Spleen (tissue), 11 donors: ENCODE measurements at regions not wholly inside any gene's neighbourhood (a gene's known extent, or its start where the extent isn't known, plus 50 kb on each side); places are given as distances from the start of the nearest gene placed in this dataset.

Experiments used
- DNase-seq: peaks from one replicate; pipeline ENCODE4 v3.0.0-alpha.2; 2020
- H3K27ac ChIP-seq, 8 donors: fragments of 200-600 bp; sonication (generic) in 7 of 8; 1 replicate in 4 of 8; 2 replicates in 4 of 8; pipeline versions ENCODE4 v1.5.0 to v1.8.0; 2016 to 2021; ENCODE audit warnings: inconsistent platforms in 4 of 8, mild to moderate bottlenecking in 4 of 8, moderate library complexity in 1 of 8
- H3K27me3 ChIP-seq, 7 donors: fragments of 200-600 bp; sonication (generic) in 6 of 7; replicated peaks in 1 of 7; 1 replicate in 4 of 7; 2 replicates in 3 of 7; pipeline versions ENCODE4 v1.5.0 to v1.8.0; 2016 to 2021; ENCODE audit warnings: inconsistent platforms in 3 of 7, mild to moderate bottlenecking in 1 of 7
- H3K36me3 ChIP-seq, 6 donors: fragments of 200-600 bp; sonication (generic) in 5 of 6; 1 replicate in 4 of 6; 2 replicates in 2 of 6; pipeline versions ENCODE4 v1.5.0 to v1.8.0; 2016 to 2021; ENCODE audit warnings: inconsistent platforms in 2 of 6
- H3K4me1 ChIP-seq, 6 donors: fragments of 200-600 bp; sonication (generic) in 5 of 6; 1 replicate in 3 of 6; 2 replicates in 3 of 6; pipeline versions ENCODE4 v1.5.0 to v1.8.0; 2016 to 2021; ENCODE audit warnings: inconsistent platforms in 3 of 6
- H3K4me3 ChIP-seq, 8 donors: fragments of 200-600 bp; sonication (generic) in 7 of 8; 1 replicate in 4 of 8; 2 replicates in 4 of 8; pipeline versions ENCODE4 v1.5.0 to v1.8.0; 2016 to 2021; ENCODE audit warnings: inconsistent platforms in 4 of 8, mild to moderate bottlenecking in 4 of 8, moderate library complexity in 2 of 8
- H3K9me3 ChIP-seq, 8 donors: fragments of 200-600 bp; sonication (generic) in 7 of 8; 1 replicate in 4 of 8; 2 replicates in 4 of 8; pipeline versions ENCODE4 v1.5.0 to v1.8.0; 2016 to 2021; ENCODE audit warnings: inconsistent platforms in 4 of 8
- POLR2A ChIP-seq, 3 donors: fragments of 450-650 bp; IDR thresholded peaks; one replicate each; pipeline ENCODE4 v1.5.1; 2017; ENCODE audit warnings: antibody characterized with exemption in 3 of 3, mild to moderate bottlenecking in 1 of 3
- POLR2AphosphoS5 ChIP-seq, 3 donors: sonication (generic); formaldehyde crosslinking; IDR thresholded peaks; one replicate each; pipeline ENCODE4 v1.5.1; 2017; ENCODE audit warnings: antibody characterized with exemption in 3 of 3
- WGBS, 5 donors: extraction: QIAGEN DNeasy Blood & Tissue Kit in 3 of 5; methylation state at CpG; one replicate each; pipeline versions ENCODE4 v1.1.5 to v1.1.7; 2013 to 2018; 5-methylcytosine and 5-hydroxymethylcytosine counted together
- intact Hi-C: fragments of 100-400 bp; cut with DNase I; formaldehyde crosslinking; loops from one replicate; pipeline ENCODE4 v1.15.0; 2023; ENCODE audit warnings: low total_unique reads
- TF ChIP-seq, protein P1 (sequence below), 11 experiments: fragments of 200-600 bp in 7 of 11; fragments of 450-650 bp in 4 of 11; sonication (generic) in 4 of 11; IDR thresholded peaks in 8 of 11; conservative IDR thresholded peaks in 3 of 11; 1 replicate in 7 of 11; 2 replicates in 4 of 11; pipeline versions ENCODE4 v1.4.0 to v1.8.0; 2016 to 2021; ENCODE audit warnings: antibody characterized with exemption in 11 of 11, inconsistent platforms in 4 of 11, mild to moderate bottlenecking in 1 of 11
- donor health status: healthy with polysubstance abuse.
- donor health status: DM: no; HTN: no; CAD: no; lungs with moderate emphysema.
- donor health status: DM: no; HTN: no; CAD: no.
- donor health status: Bipolar disorder and iron deficiency.
- donor health status: healthy.
- donor health status: DM: no; HTN: no; CAD: no.
- donor health status: DM: yes; HTN: yes; CAD: no.

DNA sequence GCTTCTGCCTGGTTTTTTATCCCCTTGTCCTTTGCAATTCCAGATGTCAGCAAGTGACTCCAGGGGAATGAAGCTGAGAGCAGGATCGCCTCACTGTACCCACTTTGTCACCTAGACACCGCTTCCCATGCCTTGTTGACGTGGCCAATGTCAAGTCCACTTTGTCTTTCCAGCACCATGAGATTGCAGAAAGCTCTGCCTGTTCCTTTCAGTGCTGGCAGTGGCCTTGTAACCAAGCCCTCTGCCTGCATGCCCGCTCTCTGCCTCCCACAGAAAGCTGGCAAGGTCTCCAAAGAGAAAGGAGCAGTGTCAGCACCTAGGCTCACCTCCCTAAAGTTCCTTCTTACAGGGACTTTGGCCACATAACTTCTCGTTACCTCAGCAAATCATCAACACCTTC lies 282.2 kb upstream of the ST6GAL2 start:
- no peaks in the 10 kb centered on the region for H3K4me1 ChIP-seq
- TF ChIP-seq, protein P1, sequence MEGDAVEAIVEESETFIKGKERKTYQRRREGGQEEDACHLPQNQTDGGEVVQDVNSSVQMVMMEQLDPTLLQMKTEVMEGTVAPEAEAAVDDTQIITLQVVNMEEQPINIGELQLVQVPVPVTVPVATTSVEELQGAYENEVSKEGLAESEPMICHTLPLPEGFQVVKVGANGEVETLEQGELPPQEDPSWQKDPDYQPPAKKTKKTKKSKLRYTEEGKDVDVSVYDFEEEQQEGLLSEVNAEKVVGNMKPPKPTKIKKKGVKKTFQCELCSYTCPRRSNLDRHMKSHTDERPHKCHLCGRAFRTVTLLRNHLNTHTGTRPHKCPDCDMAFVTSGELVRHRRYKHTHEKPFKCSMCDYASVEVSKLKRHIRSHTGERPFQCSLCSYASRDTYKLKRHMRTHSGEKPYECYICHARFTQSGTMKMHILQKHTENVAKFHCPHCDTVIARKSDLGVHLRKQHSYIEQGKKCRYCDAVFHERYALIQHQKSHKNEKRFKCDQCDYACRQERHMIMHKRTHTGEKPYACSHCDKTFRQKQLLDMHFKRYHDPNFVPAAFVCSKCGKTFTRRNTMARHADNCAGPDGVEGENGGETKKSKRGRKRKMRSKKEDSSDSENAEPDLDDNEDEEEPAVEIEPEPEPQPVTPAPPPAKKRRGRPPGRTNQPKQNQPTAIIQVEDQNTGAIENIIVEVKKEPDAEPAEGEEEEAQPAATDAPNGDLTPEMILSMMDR (IDR thresholded peaks at IDR 0.05 in 8 of 11, conservative IDR thresholded peaks at IDR 0.05 in 3 of 11) = no peak
- no peak for TF ChIP-seq POLR2A (IDR thresholded peaks at IDR 0.05)
- no peak for TF ChIP-seq POLR2AphosphoS5 (IDR thresholded peaks at IDR 0.05)
- H3K4me3 ChIP-seq = no peak overlapping the region
- no peaks in the 10 kb centered on the region for H3K9me3 ChIP-seq
- no peaks in the 10 kb centered on the region for H3K36me3 ChIP-seq
- intact Hi-C loops = no loop called here
- H3K27ac ChIP-seq = no peak overlapping the region
- no peaks in the 10 kb centered on the region for H3K27me3 ChIP-seq
- WGBS, 5 donors = 72 to 85% (median 74%) methylated on average over 5 of the region's 5 CpGs
- DNase-seq = no peak

DNA sequence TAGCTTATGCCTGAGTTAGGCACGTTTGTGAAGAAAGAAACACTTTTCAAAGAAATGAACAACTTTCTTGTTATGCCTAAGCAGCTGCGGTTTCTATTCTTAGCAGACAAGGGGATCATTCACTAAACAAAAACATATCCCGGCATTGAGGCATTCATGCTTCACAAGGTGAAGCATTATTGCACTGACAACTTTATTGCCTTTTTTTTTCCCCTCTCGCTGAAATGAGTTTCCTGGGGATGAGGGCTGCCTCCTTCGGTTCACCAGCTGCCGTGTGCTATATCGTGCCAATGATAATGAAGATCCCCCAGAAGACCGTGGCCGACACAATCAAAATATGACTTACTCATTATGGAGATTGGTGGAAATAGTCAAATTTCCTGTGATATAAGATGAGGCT lies 288.2 kb upstream of the ST6GAL2 start:
- no peak for TF ChIP-seq POLR2A (IDR thresholded peaks at IDR 0.05)
- Histone ChIP-seq H3K4me3 (no peak overlapping the region), H3K27ac (no peak overlapping the region), H3K36me3 (no peaks in the 10 kb centered on the region), H3K27me3 (no peaks in the 10 kb centered on the region), H3K9me3 (peaks cover 0 to 6% (median 0%) of the 10 kb centered on the region in 8 donors), H3K4me1 (no peaks in the 10 kb centered on the region)
- 80 to 87% (median 83%) methylated on average over 9 of the region's 9 CpGs for WGBS, 5 donors
- DNase-seq = no peak
- intact Hi-C loops = no loop called here

DNA sequence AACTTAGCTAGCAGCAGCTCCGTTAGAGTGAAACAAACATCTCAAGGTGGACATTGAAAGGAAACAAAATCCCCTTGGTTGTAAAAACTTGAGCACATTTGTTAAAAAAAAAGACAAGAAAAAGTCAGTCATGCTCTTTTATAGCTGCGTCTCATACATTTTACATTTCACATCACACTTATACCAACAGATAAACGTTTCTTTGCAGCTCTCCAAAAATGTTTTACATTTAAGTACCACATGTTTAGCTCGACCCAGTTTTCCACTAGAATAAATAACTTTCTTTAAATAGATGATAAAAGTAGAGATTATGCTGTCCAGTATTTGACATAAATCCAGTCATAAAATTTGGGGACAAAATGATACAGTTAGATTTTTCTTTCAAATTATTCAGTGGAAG lies 297.0 kb upstream of the ST6GAL2 start:
- intact Hi-C loops = no loop called here
- no peak for DNase-seq
- Histone ChIP-seq H3K4me3 (no peak overlapping the region), H3K27me3 (no peaks in the 10 kb centered on the region), H3K27ac (no peak overlapping the region), H3K4me1 (no peaks in the 10 kb centered on the region), H3K36me3 (no peaks in the 10 kb centered on the region), H3K9me3 (peaks cover 0 to 11% (median 0%) of the 10 kb centered on the region in 8 donors)
- WGBS, 5 donors = 75 to 83% (median 81%) methylated on average over 4 of the region's 4 CpGs
- TF ChIP-seq POLR2A (IDR thresholded peaks at IDR 0.05) (no peak), POLR2AphosphoS5 (IDR thresholded peaks at IDR 0.05) (no peak)
- TF ChIP-seq, protein P1 (IDR thresholded peaks at IDR 0.05 in 8 of 11, conservative IDR thresholded peaks at IDR 0.05 in 3 of 11) = no peak

- DNase-seq = no peak
- Histone ChIP-seq H3K4me1 (no peaks in the 10 kb centered on the region), H3K9me3 (peaks cover 0 to 11% (median 0%) of the 10 kb centered on the region in 8 donors), H3K27ac (no peak overlapping the region), H3K27me3 (no peaks in the 10 kb centered on the region), H3K4me3 (no peak overlapping the region), H3K36me3 (no peaks in the 10 kb centered on the region)
- intact Hi-C loops = no loop called here
- 48 to 94% (median 61%) methylated on average over 2 to 3 of the region's 3 CpGs for WGBS, 5 donors
- TF ChIP-seq POLR2A (IDR thresholded peaks at IDR 0.05) = no peak
These were observed 301.9 kb upstream of the ST6GAL2 start for GRCh38 chr2:107187870-107188269.

GRCh38 chr2:107195631-107196030 lies 309.7 kb upstream of the ST6GAL2 start:
- no peaks in the 10 kb centered on the region for H3K9me3 ChIP-seq
- 75 to 86% (median 81%) methylated on average over 3 of the region's 3 CpGs for WGBS, 5 donors
- no peak overlapping the region for H3K4me3 ChIP-seq
- no peaks in the 10 kb centered on the region for H3K27me3 ChIP-seq
- intact Hi-C loops = no loop called here
- H3K36me3 ChIP-seq = no peaks in the 10 kb centered on the region
- no peak for DNase-seq
- no peak for TF ChIP-seq POLR2AphosphoS5 (IDR thresholded peaks at IDR 0.05)
- TF ChIP-seq POLR2A (IDR thresholded peaks at IDR 0.05) = no peak
- TF ChIP-seq, protein P1 (IDR thresholded peaks at IDR 0.05 in 8 of 11, conservative IDR thresholded peaks at IDR 0.05 in 3 of 11) = no peak
- H3K27ac ChIP-seq = no peak overlapping the region
- H3K4me1 ChIP-seq = no peaks in the 10 kb centered on the region
